SIG-M5 treated with dmso at 0.1 percent for 504 hours (cell line): ENCODE measurements at regions not wholly inside any gene's neighbourhood (a gene's known extent, or its start where the extent isn't known, plus 50 kb on each side); places are given as distances from the start of the nearest gene placed in this dataset.
A peak's percentile ranks its signal among the peaks of the same experiment; 100 is the strongest.

Experiments used
- DNase-seq: peaks from one replicate; lab custom pipeline; 2025; ENCODE audit not compliant: unreplicated experiment; lab: John Stamatoyannopoulos, UW

GRCh38 chr9:107118863-107119624 lies 164.0 kb upstream of the RAD23B start:
- no peak for DNase-seq

- no peak for DNase-seq
Measured at GRCh38 chr9:107119735-107120134, 163.3 kb upstream of the RAD23B start.

DNA sequence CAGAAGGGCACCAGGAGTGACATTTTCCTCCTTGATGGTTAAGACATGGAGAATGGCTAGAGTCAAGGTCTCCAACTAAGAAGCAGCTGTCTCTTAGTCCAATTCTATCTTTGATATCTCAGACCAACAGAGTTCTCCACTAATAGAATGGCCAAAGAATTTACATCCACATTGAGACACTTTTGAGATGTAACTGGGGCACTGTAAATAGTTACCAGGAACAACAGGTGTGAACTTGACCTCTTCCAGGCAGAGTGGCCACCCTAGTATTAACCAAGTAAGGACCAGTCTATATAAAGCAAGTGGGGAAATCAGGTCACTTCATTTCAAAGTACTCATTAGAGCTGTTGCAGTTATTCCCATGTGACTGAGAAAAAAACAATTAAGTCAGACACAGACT lies 159.7 kb upstream of the RAD23B start:
- DNase-seq, result no peak

GRCh38 chr9:107127608-107128007 lies 155.5 kb upstream of the RAD23B start:
- no peak for DNase-seq

DNA sequence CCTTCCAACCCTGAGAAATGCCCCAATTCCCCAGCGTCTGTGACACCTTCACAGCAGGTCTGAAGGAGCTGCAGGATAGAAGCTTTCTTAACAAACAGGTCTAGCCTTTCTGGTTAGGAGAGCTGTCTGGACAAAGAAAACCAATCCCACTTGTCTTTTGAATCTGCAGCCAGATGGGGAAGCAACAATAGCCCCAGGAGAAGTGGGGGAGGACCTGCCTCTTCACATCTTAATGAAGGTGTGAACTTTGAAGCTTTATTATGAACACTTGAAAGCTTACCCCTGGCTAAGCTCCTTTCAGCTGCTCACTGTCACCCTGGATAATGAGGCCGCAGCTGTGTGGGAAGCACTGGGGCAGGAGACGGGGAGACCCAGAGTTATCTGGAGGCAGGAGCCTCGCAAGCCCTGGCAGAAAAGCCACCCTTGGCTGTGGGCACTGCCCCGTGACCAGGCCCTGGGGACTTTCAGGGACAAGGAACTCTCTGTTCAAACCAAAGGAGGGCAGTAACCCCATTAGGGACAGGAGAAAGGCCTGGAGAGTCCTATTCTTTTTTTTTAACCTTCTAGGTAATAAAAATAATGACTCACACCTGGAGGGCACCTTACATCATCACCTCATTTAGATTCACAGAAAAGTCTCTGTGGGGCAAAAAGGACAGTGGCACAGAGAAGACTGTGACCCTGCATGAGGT lies 151.8 kb upstream of the RAD23B start:
- peak; percentile 6 for DNase-seq

DNA sequence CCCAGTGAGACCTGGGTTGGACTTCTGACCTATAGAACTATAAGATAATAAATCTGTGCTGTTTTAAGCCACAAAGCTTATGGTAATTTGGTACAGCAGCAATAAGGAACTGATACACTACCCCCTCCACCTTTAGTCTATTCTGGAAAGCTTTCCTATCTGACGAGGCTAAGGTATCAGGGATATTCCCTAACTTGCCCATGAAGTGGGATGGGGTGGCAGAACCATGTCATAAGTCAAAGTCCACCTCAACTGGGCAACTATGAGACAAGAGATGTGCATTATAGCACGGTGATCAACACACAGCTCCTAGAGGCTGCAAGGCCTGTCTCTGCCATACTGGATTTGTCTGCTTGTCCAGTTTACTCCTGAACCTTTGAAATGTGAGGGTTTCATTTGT lies 146.8 kb upstream of the RAD23B start:
- DNase-seq, result no peak

DNA sequence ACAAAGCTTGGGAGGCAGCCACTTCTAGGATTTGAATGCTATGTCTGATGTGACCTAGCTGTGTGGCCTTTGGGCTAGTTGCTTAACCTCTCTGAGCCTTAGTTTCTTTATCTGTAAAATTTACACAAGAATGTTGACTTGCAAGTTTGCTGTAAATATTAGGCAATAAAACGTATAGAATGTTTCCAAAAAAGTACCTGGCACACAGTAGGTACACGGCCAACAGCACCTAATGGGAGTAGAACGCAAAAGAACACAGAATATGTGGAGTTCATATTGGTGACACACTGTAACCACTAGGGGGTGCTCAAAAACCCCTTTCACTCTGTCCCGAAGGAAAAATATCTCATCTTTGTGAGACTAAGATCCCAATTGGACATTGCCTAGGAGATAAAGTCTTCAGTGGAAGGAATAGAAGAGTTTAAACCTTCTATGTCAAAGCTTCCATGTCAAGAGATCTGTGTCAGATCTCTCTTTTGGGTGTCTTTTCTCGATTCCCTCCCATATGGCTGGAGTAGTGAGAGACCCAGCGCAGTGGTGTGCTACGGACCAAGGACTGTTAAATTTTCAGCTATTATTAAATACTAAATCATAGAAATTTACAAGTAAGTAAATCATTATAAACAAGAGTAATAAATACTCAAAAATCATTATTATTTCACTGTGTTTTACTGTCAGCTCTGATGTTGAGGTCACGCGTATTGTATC lies 145.4 kb upstream of the RAD23B start:
- peak; percentile 7 for DNase-seq

DNA sequence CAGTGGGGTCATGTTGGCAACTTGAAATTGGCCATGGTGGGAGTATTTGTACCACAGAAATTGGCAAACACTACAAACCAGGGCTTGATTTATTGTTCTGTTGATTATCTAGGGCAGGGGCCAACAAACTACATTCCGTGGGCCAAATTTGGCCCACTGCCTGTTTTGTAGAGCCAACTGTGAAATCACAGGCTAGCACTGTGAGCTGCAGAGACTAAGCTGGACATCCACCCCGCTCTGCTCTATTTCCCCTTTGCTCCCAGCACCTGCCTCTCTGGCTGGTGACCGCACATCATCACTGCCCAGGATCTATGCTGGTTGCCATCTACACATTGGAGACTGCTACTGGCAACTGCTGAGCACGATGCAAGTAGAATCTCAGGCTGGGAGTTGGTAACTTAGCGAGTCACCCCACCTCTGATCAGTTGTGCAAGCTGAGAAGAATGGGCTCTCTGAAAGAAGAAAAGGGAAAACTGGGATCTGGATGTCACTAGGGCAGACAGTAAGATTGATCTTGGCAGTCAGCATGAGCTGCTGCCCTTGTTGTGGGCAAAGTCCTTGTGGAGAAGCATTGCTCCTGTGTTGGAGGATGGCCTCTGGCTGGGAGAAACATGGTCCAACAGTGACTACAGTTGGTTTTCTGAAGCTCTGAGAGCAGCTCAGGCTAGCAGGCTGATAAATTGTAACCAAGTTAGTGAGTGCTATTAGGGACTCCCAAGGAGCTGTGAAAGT lies 144.7 kb upstream of the RAD23B start:
- DNase-seq, result no peak

DNA sequence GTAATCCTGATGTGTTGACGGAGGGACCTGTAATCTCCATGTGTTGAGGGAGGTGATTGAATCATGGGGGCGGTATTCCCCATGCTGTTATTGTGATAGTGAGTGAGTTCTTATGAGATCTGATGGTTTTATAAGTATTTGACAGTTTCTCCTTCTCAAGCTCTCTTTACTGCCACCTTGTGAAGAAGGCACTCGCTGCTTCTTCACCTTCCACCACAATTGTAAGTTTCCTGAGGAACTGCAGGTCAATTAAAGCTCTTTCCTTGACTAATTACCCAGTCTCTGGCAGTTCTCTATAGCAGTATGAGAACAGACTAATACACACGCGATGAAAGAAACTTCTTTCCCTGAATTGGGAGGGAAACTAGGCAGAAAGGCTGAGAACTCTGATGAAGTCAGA lies 141.1 kb upstream of the RAD23B start:
- DNase-seq, result no peak

- no peak for DNase-seq
Measured at GRCh38 chr9:107142430-107142829, 140.6 kb upstream of the RAD23B start.

DNA sequence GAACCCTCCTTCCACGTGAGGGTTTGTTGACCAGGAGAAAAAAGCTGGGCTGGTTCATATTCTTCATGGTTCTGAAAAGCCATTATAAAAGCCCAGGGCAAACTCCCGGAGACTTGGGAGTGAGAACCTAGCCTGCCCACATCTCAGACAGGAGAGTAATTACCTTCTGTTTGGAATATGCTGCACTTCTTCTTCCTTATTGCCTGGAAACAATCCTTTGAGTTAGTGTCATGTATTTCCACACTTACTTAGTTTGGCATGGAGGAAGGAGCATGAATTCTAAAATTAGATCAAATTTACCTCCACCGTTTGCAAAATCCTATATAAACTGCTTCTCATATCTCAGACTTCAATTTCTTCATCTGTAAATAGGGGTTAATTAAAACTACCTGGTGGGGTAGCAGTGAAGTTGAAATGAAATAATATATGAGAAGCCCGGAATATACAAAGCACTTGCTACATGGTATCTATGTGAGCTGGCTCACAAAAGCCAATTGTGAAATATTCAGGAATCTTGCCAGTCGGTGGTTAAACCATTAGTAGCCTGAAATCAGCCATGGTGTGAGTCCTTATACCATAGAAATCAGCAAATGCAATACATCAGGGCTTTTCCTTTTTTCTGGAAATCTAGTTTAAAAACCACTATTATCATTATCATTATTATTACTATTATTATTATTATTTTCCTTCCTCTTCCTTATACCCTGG lies 140.0 kb upstream of the RAD23B start:
- DNase-seq, result no peak

GRCh38 chr9:107144475-107144874 lies 138.6 kb upstream of the RAD23B start:
- DNase-seq, result no peak

DNA sequence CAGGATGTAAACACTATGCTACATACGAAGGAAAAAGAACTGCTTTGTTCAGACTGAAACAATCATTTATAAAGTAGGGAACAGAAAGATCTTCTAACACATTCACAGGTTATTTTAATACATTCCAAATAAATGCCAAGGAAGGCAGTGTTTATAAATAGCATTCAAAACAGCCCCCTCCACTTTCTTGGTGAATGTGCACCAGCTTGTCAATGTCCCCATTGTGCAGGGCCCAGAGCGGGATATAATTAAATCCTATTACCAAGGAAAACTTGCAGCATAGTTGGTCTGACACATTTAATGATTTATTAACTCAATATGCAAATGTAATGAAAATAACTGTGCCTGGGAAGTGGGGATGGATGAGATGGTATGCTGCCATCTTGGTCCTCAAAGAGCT lies 135.9 kb upstream of the RAD23B start:
- DNase-seq, result no peak

GRCh38 chr9:107148216-107148615 lies 134.9 kb upstream of the RAD23B start:
- DNase-seq, result no peak

DNA sequence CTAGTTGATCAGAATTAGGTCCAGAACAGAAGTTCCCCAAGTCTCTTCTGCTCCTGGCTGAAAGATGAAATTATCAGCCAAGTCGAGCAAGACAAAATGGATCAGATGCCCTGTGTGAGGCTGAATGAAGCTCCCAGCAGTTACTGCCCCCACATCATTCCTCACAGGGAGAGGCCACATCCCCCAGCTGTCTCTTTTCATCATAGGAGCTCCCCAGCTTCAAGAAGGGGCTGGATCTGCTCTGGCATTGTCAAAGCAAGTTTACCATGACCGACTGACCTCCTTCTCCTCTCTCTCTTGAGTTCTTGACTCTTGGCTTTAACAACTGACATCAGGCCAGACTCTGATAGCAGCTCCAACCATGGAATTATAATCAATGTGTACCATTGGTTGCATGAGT lies 133.3 kb upstream of the RAD23B start:
- no peak for DNase-seq

GRCh38 chr9:107153336-107153735 lies 129.7 kb upstream of the RAD23B start:
- no peak for DNase-seq

DNA sequence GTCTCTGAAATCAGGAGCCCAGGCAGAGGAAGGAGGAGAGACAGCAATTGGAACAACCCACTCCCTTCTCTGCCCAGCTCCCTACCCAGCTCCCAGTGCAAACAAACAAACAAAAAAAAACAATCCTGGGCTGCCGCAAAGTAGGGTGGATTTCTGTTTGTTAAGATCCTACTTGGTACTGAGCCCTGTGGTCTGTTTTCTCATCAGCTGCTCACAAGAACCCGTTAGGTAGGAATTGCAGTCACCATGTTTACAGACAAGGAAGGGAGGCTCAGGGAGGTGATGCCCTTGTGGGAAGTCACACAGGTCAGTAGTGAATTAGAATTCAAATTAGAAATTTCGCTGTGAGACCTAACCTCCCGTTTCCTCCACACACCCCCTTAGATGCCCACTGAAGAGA lies 128.8 kb upstream of the RAD23B start:
- DNase-seq, result peak; percentile 4

- DNase-seq, result no peak
Measured at GRCh38 chr9:107154766-107155165, 128.3 kb upstream of the RAD23B start.

DNA sequence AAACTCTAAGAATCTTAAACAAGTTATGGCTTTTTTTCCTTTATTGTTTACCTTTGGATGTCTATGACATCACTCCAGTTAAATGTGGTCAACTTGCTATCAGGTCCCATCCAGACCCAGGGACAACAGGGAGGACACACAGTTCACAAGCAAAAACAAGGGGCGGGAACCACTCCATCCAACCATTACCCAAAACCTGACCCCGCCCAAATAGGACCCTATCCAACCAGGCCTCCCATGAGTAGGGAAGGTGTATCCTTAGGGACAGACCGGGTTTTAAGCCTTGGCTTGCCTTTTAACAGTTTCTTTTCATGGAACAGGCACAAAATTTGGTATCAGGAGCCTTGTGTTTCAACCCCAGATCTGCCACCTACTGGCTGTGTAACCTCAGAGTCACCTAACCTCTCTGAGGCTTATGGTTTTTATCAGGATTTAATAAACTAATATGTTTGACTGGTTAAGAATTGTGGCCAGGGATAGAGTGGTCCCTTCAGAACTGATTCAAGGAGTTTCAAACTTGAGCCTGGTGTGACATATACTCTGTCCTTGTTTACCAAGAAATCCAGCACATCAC lies 127.7 kb upstream of the RAD23B start:
- DNase-seq, result no peak

DNA sequence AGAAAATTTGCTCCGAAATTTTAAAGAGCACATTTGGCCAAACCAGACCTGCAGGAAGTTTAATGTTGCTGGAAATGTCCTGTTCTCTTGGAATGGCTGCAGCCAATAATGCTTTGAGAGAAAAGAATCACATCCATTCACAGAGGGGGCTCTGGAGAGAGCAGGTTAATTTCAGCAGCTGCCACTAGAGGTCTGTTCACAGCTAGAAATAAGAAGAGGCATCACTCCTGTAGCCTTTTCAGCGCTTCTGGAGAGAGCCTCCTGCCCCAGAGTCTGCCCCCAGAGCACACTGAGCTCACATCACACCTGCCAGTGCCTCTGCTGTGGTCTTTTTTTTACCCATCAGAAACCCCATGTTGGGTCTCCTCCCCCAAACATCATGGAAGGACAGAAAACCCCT lies 124.8 kb upstream of the RAD23B start:
- peak; percentile 28 for DNase-seq
